ENCODE measurements at regions not wholly inside any gene's neighbourhood (a gene's known extent, or its start where the extent isn't known, plus 50 kb on each side); places are given as distances from the start of the nearest gene placed in this dataset.
"Not testable (repeated sequence)": the region's sequence is repeated elsewhere in the genome, so short reads cannot be mapped to it uniquely, and the experiment has no call there.

GRCh38 chr4:57303012-57303751 is 193.0 kb upstream of the IGFBP7 start:
- no peak for DNase-seq

GRCh38 chr4:57300300-57300699 is 190.1 kb upstream of the IGFBP7 start:
- not testable (repeated sequence) for DNase-seq

- DNase-seq = no peak
Measured at GRCh38 chr4:57291911-57292310, 181.7 kb upstream of the IGFBP7 start.

- no peak for DNase-seq
Measured at GRCh38 chr4:57287687-57288604, 177.8 kb upstream of the IGFBP7 start.

- no peak for DNase-seq
Measured at GRCh38 chr4:57282933-57283310, 172.7 kb upstream of the IGFBP7 start.

GRCh38 chr4:57280481-57280880 is 170.3 kb upstream of the IGFBP7 start:
- no peak for DNase-seq

- DNase-seq = no peak
Measured at GRCh38 chr4:57278780-57279179, 168.6 kb upstream of the IGFBP7 start.

- no peak for DNase-seq
Measured at GRCh38 chr4:57274082-57274481, 163.9 kb upstream of the IGFBP7 start.

GRCh38 chr4:57270346-57270745 is 160.2 kb upstream of the IGFBP7 start:
- no peak for DNase-seq

GRCh38 chr4:57265831-57266582 is 155.8 kb upstream of the IGFBP7 start:
- no peak for DNase-seq

- DNase-seq = no peak
Measured at GRCh38 chr4:57254754-57255153, 144.6 kb upstream of the IGFBP7 start.

GRCh38 chr4:57249083-57249482 is 138.9 kb upstream of the IGFBP7 start:
- no peak for DNase-seq

- no peak for DNase-seq
Measured at GRCh38 chr4:57243076-57243475, 132.9 kb upstream of the IGFBP7 start.

GRCh38 chr4:57234252-57234775 is 124.1 kb upstream of the IGFBP7 start:
- no peak for DNase-seq

- DNase-seq = no peak
Measured at GRCh38 chr4:57233386-57233785, 123.2 kb upstream of the IGFBP7 start.

- no peak for DNase-seq
Measured at GRCh38 chr4:57231781-57232180, 121.6 kb upstream of the IGFBP7 start.

- no peak for DNase-seq
Measured at GRCh38 chr4:57220734-57221133, 110.5 kb upstream of the IGFBP7 start.

- DNase-seq = no peak
Measured at GRCh38 chr4:57220172-57220571, 110.0 kb upstream of the IGFBP7 start.

GRCh38 chr4:57219431-57219830 is 109.2 kb upstream of the IGFBP7 start:
- DNase-seq = no peak

- DNase-seq = no peak
Measured at GRCh38 chr4:57214654-57215411, 104.6 kb upstream of the IGFBP7 start.

GRCh38 chr4:57211131-57211530 is 100.9 kb upstream of the IGFBP7 start:
- DNase-seq = no peak

- DNase-seq = no peak
Measured at GRCh38 chr4:57206172-57206571, 96.0 kb upstream of the IGFBP7 start.

All from NCI-H2029 (cell line).